ENCODE measurements at regions not wholly inside any gene's neighbourhood (a gene's known extent, or its start where the extent isn't known, plus 50 kb on each side); places are given as distances from the start of the nearest gene placed in this dataset.
"Not testable (repeated sequence)": the region's sequence is repeated elsewhere in the genome, so short reads cannot be mapped to it uniquely, and the experiment has no call there.

GRCh38 chrY:12212394-12212793 is 488.6 kb upstream of the USP9Y start:
- DNase-seq (ENCODE audit: low read depth in 2 of 3, low spot score in 1 of 3) = no peak

GRCh38 chrY:12215564-12216022 is 485.4 kb upstream of the USP9Y start:
- no peak for DNase-seq (ENCODE audit: low read depth in 2 of 3, low spot score in 1 of 3)

- DNase-seq (ENCODE audit: low read depth in 2 of 3, low spot score in 1 of 3) = no peak
Measured at GRCh38 chrY:12230921-12231320, 470.1 kb upstream of the USP9Y start.

- no peak for DNase-seq (ENCODE audit: low read depth in 2 of 3, low spot score in 1 of 3)
Measured at GRCh38 chrY:12236399-12236798, 464.6 kb upstream of the USP9Y start.

- not testable (repeated sequence) for DNase-seq (ENCODE audit: low read depth in 2 of 3, low spot score in 1 of 3)
Measured at GRCh38 chrY:12240326-12240725, 460.7 kb upstream of the USP9Y start.

- DNase-seq (ENCODE audit: low read depth in 2 of 3, low spot score in 1 of 3) = no peak
Measured at GRCh38 chrY:12244146-12244545, 456.9 kb upstream of the USP9Y start.

GRCh38 chrY:12253756-12254155 is 447.3 kb upstream of the USP9Y start:
- no peak for DNase-seq (ENCODE audit: low read depth in 2 of 3, low spot score in 1 of 3)

- DNase-seq (ENCODE audit: low read depth in 2 of 3, low spot score in 1 of 3) = no peak
Measured at GRCh38 chrY:12271162-12271561, 429.9 kb upstream of the USP9Y start.

GRCh38 chrY:12285608-12286007 is 415.4 kb upstream of the USP9Y start:
- DNase-seq (ENCODE audit: low read depth in 2 of 3, low spot score in 1 of 3) = no peak

GRCh38 chrY:12288919-12289318 is 412.1 kb upstream of the USP9Y start:
- DNase-seq (ENCODE audit: low read depth in 2 of 3, low spot score in 1 of 3) = no peak

- no peak for DNase-seq (ENCODE audit: low read depth in 2 of 3, low spot score in 1 of 3)
Measured at GRCh38 chrY:12289415-12289814, 411.6 kb upstream of the USP9Y start.

GRCh38 chrY:12292542-12292941 is 408.5 kb upstream of the USP9Y start:
- DNase-seq (ENCODE audit: low read depth in 2 of 3, low spot score in 1 of 3) = no peak

GRCh38 chrY:12296460-12296859 is 404.6 kb upstream of the USP9Y start:
- DNase-seq (ENCODE audit: low read depth in 2 of 3, low spot score in 1 of 3) = no peak

GRCh38 chrY:12299796-12300195 is 401.2 kb upstream of the USP9Y start:
- DNase-seq (ENCODE audit: low read depth in 2 of 3, low spot score in 1 of 3) = not testable (repeated sequence)

GRCh38 chrY:12303464-12303863 is 397.6 kb upstream of the USP9Y start:
- no peak for DNase-seq (ENCODE audit: low read depth in 2 of 3, low spot score in 1 of 3)

- DNase-seq (ENCODE audit: low read depth in 2 of 3, low spot score in 1 of 3) = no peak
Measured at GRCh38 chrY:12305456-12305855, 395.6 kb upstream of the USP9Y start.

- no peak for DNase-seq (ENCODE audit: low read depth in 2 of 3, low spot score in 1 of 3)
Measured at GRCh38 chrY:12309212-12309611, 391.8 kb upstream of the USP9Y start.

- no peak for DNase-seq (ENCODE audit: low read depth in 2 of 3, low spot score in 1 of 3)
Measured at GRCh38 chrY:12310832-12311231, 390.2 kb upstream of the USP9Y start.

GRCh38 chrY:12327751-12328150 is 373.3 kb upstream of the USP9Y start:
- no peak for DNase-seq (ENCODE audit: low read depth in 2 of 3, low spot score in 1 of 3)

GRCh38 chrY:12331917-12332316 is 369.1 kb upstream of the USP9Y start:
- not testable (repeated sequence) for DNase-seq (ENCODE audit: low read depth in 2 of 3, low spot score in 1 of 3)

- DNase-seq (ENCODE audit: low read depth in 2 of 3, low spot score in 1 of 3) = no peak
Measured at GRCh38 chrY:12343211-12343610, 357.8 kb upstream of the USP9Y start.

- DNase-seq (ENCODE audit: low read depth in 2 of 3, low spot score in 1 of 3) = no peak
Measured at GRCh38 chrY:12348181-12348580, 352.9 kb upstream of the USP9Y start.

GRCh38 chrY:12357204-12357603 is 343.8 kb upstream of the USP9Y start:
- DNase-seq (ENCODE audit: low read depth in 2 of 3, low spot score in 1 of 3) = no peak

- no peak for DNase-seq (ENCODE audit: low read depth in 2 of 3, low spot score in 1 of 3)
Measured at GRCh38 chrY:12357655-12358054, 343.4 kb upstream of the USP9Y start.

Data from stimulated activated CD4-positive, alpha-beta T cell treated with anti-CD3 and anti-CD28 coated beads, Interleukin-12 subunit alpha, Interleukin-12 subunit beta, amount 100 ng/mL, for 48 hours (primary cell).